GM21528 (cell line): ENCODE measurements at regions not wholly inside any gene's neighbourhood (a gene's known extent, or its start where the extent isn't known, plus 50 kb on each side); places are given as distances from the start of the nearest gene placed in this dataset.
"Not testable (repeated sequence)": the region's sequence is repeated elsewhere in the genome, so short reads cannot be mapped to it uniquely, and the experiment has no call there.

Experiments used
- ATAC-seq: cut with Tn5 transposase; IDR thresholded peaks from one replicate; pipeline ENCODE4 v1.9.1; 2021; ENCODE audit warnings: mild to moderate bottlenecking, moderate library complexity; ENCODE audit not compliant: unreplicated experiment, low FRiP score

- ATAC-seq = no peak
These were observed 296.3 kb upstream of the KLF3 start for GRCh38 chr4:38367642-38368174.

GRCh38 chr4:38368613-38369012 is 295.4 kb upstream of the KLF3 start:
- ATAC-seq = no peak

DNA sequence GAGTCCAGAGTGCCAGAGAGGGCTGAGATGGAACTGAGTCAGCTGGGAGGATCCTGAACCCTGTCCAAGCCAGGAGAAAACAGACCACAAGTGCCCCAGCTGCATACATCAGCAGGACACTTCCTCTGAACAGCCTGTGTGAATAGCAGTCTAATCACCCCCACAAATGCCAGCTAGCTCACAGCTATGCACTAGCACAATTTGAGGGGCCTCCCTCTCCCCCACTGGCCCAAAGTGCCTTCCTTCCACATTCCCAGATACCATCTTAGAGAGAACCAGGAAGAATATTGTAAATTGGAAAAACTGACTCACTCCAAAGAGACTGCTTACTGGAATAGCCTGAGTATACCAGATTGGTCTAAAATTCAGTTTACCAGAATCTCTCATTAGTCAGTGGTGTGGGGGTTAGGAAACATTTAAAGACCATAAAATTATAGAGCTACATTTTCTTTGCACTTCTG is 292.6 kb upstream of the KLF3 start:
- ATAC-seq = no peak

DNA sequence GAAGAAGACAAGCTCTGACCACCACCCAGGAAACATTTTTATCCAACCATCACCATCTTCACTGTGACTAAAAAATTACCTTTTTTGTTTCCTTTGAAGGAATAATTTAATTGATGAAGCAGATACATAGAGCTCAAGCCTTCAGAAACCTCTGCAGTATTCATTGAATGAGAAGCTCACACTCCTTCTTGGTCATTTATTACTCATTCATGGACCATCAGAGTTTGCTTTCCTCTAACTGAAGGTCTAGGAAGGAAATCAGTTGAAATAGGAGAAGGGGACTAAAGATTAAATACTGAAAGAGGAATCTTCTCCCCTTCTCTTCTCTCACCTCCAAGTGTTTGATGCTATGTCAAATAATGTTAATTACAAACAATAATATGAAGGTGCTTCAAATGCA is 290.6 kb upstream of the KLF3 start:
- ATAC-seq = no peak

DNA sequence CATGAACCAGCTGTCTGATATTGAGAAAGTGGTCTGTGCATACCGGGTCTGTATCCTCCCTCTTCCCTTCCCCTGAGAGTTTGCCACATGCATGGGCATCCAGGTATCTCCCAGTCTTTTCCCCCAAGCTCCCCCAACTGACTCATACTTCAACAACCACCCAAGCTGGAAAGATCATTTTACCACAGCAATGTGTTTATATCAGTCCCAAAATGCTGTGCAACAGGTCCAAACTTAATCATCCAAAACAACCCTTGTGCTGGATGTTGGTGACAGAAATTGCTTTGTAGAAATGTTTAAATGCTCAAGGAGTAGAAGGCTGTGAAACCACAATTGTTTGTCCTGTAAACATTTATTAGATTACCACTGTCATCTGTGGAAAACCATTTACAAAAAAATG is 286.8 kb upstream of the KLF3 start:
- no peak for ATAC-seq

GRCh38 chr4:38378478-38378877 is 285.5 kb upstream of the KLF3 start:
- no peak for ATAC-seq

GRCh38 chr4:38381788-38382187 is 282.2 kb upstream of the KLF3 start:
- no peak for ATAC-seq

- ATAC-seq = no peak
These were observed 281.5 kb upstream of the KLF3 start for GRCh38 chr4:38382520-38382919.

- no peak for ATAC-seq
These were observed 280.3 kb upstream of the KLF3 start for GRCh38 chr4:38383646-38384121.

GRCh38 chr4:38385093-38386004 is 278.6 kb upstream of the KLF3 start:
- no peak for ATAC-seq

- ATAC-seq = no peak
These were observed 277.9 kb upstream of the KLF3 start for GRCh38 chr4:38386005-38386551.

- no peak for ATAC-seq
These were observed 277.3 kb upstream of the KLF3 start for GRCh38 chr4:38386654-38387188.

- ATAC-seq = no peak
These were observed 276.7 kb upstream of the KLF3 start for GRCh38 chr4:38387348-38387747.

DNA sequence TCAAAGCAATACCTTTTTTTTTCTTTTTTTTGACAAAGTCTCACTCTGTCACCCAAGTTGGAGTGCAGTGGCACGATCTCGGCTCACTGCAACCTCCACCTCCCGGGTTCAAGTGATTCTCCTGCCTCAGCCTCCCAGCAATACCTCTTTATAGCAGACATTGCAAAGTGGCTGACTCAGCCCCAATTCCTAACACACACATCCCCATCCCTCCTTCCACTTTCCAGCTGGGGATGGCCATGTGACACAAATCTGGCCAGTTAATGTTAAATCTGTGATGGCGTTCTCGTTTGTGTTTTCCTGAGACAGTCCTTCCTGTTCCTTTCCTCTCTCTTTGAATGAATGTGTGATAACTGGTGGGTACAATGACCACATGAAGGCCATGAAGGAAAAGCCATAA is 276.2 kb upstream of the KLF3 start:
- no peak for ATAC-seq

DNA sequence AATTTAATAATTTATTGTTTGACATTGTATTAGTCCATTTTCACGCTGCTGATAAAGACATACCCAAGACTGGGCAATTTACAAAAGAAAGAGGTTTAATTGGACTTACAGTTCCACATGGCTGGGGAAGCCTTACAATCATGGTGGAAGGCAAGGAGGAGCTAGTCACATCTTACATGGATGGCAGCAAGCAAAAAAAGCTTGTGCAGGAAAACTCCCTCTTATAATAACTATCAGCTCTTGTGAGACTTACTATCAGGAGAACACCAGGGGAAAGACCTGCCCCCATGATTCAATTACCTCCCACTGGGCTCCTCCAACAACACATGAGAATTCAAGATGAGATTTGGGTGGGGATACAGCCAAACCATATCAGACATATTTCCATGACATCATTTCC is 275.1 kb upstream of the KLF3 start:
- ATAC-seq = not testable (repeated sequence)

- ATAC-seq = no peak
These were observed 272.9 kb upstream of the KLF3 start for GRCh38 chr4:38390969-38391545.

DNA sequence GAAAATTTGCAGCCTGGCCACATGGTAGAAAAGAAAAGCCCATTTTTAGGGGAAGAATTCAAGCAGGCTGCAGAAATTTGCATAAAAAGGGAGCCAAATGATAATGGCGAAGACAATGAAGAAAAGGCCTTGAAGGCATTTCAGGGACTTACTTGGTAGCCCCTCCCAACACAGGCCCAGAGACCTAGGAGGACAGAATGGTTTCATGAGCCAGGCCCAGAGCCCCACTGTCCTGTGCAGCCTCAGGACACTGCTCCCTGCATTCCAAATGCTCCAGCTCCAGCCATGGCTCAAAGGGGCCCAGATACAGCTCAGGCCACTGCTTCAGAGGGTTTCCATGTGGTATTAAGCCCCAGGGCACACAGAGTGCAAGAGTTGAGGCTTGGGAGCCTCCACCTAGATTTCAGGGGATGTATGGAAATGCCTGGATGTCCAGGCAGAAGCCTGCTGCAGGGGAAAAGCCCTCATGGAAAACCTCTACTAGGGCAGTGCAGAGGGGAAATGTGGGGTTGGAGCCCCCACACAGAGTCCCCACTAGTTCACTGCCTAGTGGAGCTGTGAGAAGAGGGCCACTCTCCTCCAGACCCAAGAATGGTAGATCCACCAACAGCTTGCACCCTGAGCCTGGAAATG is 271.7 kb upstream of the KLF3 start:
- no peak for ATAC-seq

- ATAC-seq = no peak
These were observed 267.9 kb upstream of the KLF3 start for GRCh38 chr4:38396091-38396490.

GRCh38 chr4:38396845-38397547 is 267.0 kb upstream of the KLF3 start:
- no peak for ATAC-seq

DNA sequence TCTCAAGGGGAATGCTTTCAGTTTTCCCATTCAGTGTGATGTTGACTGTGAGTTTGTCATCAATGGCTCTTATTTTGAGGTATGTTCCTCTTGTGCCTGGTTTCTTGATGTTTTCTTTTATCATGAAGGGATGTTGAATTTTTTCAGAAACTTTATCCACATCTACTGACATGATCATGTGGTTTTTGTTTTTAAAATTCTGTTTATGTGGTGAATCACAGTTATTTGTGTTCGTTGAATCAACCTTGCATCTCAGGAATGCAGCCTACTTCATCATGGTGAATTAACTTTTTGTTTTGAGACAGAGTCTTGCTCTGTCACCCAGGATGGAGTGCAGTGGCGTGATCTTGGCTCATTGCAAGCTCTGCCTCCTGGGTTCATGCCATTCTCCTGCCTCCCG is 263.1 kb upstream of the KLF3 start:
- no peak for ATAC-seq
